Left forelimb (tissue), 1 donor: ENCODE measurements at regions not wholly inside any gene's neighbourhood (a gene's known extent, or its start where the extent isn't known, plus 50 kb on each side); places are given as distances from the start of the nearest gene placed in this dataset.
"Not testable (repeated sequence)": the region's sequence is repeated elsewhere in the genome, so short reads cannot be mapped to it uniquely, and the experiment has no call there.

Experiments
- DNase-seq: peaks from one replicate; pipeline ENCODE4 v3.0.0-alpha.2; 2018; ENCODE audit warnings: low spot score

DNA sequence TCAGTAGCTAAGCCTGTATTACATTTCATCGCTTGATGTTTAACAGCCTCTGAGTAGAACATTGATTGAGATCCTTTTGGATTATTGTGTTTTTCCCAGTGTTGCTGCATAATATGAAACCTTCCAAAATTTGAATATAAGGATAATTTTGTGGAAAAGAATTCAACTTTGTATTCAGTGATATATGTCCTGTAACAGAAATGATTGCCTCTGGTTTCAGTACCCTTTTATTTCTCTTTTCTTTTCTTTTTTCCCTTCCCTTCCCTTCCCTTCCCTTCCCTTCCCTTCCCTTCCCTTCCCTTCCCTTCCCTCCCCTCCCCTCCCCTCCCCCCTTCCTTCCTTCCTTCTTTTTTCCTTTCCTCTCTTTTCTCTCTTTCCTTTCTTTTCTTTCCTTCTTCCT, 74.6 kb downstream of the UTRN start:
- DNase-seq: no peak

DNA sequence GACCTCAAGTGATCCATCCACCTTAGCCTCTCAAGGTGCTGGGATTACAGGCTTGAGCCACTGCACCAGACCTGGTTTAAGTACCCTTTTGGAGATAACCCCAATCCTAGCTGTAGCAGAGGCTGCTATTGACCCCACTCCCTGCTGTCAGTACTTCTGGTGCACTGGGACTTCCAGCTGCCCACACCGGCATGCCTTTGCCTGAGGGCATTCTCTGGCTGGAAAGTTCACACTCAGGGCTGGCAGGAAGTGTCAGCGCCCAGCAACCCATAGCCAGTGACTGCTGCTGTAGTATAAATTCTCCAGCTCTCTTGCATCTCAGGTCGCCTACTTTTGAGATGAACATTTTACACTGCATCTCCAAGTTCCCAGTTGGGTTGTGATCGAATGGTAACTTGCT, 75.3 kb downstream of the UTRN start:
- no peak for DNase-seq

DNA sequence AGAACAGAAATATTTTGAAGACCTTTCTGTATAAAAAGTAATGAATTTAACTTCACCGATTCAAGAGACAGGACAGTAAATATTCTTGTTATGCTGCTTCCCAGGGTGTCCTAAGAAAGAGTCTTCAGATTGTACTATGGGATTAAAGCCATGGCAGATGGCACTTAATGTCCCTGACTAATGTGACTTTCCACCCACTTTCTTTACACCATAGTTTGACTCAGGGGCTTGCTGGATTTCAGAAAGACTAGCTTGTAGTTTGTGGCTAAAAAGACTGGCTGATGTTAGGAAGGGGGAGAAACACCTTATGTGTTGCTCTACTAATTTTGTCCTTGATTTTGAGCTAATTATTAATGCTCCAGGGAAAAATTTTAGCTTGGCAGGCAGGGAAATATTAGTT, 75.9 kb downstream of the UTRN start:
- no peak for DNase-seq

DNA sequence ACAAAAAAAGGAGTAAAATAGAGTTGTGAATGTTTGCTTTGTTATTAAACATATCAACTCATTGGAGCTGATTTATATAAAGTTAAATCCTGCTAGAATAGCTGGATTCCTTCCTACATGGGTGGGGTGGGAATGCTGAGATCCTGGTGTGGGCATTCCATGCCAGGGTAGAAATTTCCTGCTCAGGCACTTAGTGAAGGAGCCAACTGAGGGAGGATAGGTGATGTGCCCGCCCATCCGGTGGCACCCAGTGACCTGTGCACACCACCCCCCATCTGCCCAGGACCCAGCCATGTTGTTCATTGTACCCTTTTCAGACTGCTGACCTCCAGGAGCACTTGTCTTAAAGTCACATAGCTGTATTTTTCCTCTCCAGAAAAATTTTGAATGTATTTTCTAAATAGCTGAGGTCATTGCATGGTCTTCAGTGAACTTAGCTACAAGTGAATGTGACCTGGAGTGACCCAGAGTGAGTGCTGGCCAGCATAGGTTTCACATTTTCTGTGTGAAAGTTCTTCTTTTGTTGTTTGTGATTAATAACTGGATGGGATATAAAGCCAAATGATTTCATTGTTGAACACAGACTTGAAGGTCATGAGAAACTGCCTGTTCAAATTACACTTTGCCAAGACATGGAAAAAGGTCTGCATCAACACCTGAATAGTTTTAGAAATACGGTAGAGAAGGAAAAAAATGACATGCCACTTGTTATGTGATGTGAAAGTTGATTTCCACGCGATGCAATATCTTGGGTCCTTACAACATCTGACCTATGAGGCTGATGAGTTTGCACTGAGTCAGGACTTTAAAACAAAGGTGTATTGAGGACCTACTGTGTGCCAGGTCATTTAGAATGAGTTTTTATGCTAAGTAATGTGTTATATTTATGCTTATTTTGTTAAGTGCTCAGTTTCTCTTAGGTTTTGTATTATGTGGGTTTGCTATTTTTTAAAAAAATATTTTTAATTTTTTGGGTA, 77.2 kb downstream of the UTRN start:
- no peak for DNase-seq

DNA sequence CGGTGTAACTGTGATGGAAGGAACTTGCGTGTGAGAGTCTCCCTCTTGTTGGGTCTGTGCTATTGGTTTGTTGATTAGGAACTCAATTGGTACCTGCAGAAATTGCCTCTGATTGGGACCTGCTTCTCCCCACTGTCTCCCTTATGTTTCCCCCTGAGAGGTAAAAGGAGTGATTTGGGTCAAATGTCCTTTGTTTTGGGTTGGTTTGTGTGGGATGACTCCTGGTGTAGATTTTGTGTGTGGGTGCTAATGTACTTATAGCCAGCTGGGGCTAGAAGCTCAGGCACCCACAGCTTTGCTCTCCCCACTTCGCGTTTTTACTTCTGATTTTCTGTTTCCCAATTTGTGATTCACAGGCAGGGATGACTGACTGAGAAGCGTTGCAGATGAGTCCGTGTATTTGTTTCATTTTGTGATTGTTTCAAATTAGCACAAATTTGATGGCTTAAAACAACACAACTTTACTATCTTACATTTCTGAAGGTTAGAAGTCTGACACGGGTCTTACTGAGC, 79.1 kb downstream of the UTRN start:
- no peak for DNase-seq

DNA sequence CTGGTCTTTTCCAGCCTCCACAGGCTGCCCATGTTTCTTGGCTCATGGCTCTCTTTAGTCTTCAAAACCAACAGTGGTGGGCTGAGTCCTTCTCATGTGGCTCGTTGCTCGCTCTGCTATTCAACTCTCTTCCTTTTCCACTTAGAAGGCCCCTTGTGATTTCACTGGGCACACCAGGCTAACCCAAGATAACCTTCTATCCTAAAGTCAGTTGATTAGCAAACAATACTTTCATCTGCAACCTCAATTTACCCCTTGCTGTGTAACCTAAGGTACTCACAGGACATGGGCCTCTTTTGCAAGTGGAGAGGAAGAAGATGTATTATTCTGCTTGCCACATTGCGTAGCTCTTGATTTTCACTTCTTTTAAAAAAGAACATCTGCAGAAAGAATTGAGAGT, 79.6 kb downstream of the UTRN start:
- no peak for DNase-seq

DNA sequence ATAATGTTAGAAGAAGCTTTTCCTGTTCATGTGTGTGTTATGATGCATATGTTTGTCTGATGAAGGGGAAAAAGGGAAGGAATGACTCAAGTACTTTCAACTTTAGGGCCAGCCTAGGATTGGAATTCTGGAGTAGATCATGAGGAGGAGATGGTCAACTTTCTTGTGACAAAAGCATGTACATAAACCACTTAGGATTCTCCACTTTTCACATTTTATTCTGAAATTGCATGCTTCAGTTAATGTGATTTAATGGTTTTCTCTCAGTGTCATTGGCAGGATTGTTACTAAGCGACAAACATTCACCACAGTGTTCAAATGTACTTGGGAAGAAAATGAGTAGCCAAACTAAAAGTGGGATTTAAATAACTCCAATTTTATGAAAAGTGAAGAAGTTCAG, 80.1 kb downstream of the UTRN start:
- no peak for DNase-seq

DNA sequence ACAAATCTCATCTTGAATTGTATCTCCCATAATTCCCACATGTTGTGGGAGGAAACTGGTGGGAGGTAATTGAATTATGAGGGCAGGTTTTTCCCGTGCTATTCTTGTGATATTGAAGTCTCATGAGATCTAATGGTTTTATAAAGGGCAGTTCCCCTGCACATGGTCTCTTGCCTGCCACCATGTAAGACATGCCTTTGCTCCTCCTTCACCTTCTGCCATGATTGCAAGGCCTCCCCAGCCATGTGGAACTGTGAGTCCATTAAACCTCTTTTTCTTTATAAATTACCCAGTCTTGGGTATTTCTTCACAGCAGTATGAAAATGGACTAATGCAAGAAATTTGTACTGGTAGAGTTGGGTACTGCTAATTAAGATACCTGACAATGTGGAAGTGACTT, 84.6 kb downstream of the UTRN start:
- DNase-seq: not testable (repeated sequence)

DNA sequence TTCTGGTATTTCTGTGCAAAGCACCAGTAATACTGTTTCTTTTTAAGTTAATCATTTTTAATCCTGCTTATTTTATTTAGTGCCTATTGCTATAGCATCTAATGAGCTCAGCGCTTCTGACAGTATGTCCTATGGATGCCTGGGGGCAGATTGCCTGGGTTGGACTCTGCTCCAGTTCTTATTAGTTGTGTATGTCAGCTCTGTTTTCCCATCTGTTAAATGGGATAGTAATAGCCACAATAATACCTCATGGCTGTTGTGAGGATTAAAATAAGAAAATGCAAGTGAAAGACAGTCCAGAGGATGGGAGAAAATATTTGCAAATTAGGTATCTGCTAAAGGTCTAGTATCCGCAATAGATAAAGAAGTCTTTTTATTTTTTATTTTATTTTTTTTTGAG, 87.0 kb downstream of the UTRN start:
- DNase-seq: no peak

DNA sequence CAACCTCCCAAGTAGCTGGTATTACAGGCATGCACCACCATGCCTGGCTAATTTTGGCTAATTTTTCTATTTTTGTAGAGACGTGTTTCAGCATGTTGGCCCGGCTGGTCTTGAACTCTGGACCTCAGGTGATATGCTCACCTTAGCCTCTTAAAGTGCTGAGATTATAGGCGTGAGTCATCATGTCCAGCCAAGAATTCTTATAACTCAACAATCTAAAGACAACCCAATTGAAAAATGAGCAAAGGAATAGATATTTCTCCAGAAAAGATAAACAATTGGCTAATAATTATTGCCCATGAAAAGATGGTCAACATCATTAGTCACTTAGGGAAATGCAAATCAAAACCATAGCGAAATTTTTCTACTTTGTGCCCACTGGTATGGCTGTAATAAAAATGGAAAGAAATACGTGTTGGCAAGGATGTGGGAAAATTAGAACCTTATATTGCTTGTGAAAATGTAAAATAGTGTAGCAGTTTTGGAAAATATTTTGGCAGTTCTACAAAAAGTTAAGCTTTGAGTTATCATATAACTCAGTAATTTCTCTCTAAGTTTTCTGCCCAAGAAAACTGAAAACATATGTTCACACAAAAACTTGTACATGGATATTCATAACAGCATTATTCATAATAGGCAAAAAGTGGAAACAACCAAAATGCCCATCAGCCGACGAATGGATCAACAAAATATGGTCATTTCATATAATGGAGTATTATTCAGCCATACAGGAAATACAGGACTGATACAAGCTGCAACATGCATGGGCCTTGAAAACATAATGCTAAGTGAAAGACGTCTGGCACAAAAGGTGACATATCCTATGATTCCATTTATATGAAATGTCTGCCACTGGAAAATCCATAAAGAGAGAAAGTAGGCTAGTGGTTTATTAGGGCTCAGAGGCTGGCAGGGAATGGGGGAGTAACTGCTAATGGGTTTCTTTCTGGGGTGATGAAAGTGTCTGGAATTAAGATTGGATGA, 87.8 kb downstream of the UTRN start:
- no peak for DNase-seq

DNA sequence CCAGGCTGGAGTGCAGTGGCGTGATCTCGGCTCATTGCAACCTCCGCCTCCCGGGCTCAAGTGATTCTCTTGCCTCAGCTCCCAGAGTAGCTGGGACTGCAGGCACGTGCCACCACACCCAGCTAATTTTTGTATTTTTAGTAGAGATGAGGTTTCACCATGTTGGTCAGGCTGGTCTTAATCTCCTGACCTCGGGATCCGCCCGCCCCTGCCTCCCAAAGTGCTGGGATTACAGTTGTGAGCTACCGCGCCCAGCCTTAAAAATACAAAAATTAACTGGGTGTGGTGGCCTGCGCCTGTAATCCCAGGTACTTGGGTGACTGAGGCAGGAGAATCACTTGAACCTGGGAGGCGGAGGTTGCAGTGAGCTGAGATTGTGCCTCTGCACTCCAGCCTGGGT, 89.4 kb downstream of the UTRN start:
- DNase-seq: not testable (repeated sequence)

DNA sequence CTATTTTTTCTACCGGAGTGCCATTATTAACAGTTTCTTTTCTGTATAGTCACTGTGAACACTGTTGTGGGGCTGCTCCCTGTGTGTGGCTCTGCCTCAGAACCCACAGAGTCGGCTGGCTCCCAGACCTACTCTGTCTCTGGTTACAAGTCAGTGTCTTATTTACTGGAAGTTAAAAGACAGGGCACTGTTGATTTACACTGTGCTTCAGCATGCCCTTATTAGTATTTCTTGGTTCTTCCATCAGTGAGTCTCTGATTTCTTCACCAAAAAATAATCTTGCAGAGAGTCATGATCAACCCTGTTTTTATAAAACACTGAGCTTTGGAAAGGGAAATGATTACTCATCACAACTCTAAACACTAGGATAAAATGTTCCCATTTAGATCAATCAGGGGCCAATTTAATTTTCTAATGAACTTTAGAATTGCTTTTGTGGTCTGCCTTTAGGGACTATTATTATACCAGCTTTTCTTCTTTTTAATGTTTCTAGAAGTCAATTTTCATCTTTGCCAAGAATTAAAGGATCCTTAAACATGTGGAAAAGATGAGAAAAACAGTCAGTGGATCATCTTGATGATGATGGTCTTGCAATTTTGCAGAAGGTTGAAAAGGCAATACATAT, 92.6 kb downstream of the UTRN start:
- no peak for DNase-seq

DNA sequence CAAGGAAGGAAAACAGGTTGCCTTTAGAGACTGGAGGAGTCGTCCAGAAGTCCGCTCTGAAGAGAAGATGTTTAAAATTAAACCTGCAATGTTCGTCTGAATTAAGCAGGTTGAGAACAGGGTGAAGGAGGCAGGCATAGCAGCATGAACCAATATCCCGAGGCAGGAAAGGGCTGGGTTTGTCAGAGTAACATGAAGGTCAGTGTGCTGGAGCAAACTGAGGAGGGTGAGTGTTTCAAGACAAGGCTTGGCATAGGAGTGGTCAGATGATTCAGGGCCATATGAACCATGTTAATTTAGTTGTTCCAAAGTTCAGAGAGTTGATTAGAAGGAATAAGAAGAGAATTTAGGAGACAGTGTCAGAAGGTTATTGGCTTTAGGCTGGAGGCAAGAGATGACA, 93.3 kb downstream of the UTRN start:
- DNase-seq: no peak

DNA sequence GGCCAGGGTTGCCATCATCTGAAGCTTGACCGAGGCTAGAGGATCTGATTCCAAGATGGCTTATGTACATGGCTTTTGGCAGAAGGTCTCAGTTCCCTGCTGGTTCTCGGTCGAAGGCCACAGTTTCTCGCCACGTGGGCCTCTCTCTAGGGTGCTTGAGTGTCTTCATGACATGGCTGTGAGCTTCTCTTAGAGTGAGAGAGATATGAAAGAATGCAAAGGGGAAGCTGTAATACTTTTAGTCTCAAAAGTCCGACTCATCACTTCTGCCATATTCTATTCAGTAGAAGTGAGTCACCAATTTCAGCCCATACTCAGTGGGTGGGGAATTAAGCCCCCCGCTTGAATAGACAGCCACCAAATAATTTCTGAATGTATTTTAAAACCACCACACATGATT, 94.2 kb downstream of the UTRN start:
- no peak for DNase-seq

DNA sequence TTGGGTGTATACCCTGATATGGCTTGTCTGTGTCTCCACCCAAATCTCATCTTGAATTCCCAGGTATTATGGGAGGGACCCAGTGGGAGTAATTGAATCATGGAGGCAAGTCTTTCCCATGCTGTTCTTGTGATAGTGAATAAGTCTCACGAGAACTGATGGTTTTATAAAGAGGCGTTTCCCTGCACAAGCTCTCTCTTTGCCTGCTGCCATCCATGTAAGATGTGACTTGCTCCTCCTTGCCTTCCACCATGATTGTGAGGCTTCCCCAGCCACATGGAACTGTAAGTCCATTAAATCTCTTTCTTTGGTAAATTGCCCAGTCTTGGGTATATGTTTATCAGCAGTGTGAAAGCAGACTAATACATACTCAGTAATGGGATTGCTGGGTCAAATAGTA, 96.4 kb downstream of the UTRN start:
- not testable (repeated sequence) for DNase-seq

DNA sequence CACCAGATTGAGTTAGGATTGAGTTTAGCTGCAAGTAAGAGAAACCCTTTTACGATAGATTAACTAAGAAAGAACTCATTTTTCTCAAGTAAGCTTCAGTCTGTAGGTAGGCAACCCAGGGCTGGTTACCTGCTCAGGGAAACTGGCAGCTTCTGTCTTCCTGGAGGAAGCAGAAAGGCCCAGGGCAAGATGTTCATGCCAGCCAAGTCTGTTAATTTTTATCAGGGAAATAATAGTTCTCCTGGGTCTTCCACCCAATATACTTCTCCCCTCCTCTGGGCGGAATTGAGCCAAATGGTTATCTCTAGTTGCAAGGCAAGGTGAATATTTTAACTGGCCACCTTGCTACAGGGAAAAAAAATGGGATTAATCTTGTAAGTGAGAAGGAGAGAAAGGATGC, 98.2 kb downstream of the UTRN start:
- DNase-seq: no peak

DNA sequence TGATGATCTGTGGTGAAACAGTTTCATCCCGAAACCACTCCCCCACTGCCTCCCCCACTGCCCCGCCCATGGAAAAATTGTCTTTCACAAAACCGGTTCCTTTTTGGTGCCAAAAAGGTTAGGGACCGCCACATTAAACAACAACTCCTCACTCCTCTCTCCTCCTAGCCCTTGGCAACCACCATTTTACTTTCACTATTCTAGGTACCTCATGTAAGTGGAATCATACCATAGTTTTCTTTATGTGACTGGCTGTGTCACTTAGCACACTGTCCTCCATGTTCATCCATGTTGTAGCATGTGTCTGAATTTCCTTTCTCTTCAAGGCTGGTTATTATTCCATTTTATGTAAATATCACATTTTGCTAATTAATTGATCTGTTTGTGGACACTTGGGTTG, 99.3 kb downstream of the UTRN start:
- no peak for DNase-seq

DNA sequence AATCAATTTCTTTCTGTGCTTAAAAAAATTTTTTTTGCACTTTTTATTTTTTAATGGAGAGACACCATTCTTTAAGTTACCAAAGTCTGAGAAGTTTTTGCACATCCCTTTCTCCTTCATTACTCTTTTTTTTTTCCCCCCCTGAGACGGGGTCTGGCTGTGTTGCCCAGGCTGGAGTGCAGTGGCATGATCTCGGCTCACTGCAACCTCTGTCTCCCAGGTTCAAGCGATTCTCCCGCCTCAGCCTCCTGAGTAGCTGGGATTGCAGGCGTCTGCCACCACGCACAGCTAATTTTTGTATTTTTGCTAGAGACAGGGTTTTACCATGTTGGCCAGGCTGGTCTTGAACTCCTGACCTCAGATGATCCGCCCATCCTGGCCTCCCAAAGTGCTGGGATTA, 104.3 kb downstream of the UTRN start:
- not testable (repeated sequence) for DNase-seq

DNA sequence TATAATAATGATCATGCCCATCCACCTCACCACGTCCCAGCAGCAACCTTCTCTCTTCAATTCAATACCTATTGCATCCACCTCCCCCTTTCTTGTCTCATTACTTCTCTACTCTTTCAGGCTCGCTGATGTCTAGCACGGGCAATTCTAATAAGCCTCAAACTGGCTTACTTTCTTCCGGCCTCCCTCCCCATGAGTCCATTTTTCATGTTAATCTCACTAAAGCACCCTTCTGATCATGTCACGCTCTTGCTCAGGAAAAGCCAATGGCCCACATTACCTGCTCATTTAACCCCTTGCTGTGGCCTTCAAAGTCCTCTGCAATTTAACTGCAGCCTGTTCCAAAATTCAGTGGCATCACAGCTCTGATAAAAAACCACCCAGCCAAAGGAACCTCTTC, 105.1 kb downstream of the UTRN start:
- no peak for DNase-seq

DNA sequence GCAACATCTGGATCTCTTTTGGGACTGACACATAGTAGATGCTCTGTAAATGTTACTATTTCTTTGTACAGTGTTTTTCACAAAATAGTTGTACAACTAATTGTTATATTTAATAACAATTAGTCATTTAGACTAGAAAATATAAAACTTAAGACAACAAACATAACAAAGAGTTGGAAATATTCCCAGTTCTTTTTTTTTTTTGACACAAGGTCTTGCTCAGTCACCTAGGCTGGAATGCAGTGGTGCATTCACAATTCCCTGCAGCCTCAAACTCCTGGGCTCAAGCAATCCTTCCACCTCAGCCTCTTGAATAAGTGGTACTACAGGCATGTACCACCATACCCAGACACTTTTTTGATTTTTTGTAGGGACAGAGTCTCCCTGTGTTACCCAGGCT, 105.8 kb downstream of the UTRN start:
- no peak for DNase-seq

DNA sequence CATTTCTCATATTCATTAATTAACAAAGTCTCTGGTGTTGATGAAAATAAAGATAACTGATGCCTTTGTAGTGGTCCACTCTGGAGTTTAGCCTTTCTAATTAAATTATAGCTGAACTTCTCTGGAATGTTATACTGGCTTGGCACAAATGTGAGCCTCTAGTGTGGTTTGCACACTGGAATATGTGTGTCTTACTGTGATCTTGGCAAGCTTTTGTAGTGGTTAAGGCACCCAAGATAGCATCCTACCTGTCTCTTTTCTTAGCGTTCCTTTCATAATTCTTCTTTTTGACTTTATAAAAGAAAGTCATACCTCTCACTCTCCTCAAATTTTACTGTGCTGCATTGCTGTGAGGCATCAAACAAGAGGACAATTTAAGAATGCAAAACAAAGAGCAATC, 107.4 kb downstream of the UTRN start:
- DNase-seq: no peak

DNA sequence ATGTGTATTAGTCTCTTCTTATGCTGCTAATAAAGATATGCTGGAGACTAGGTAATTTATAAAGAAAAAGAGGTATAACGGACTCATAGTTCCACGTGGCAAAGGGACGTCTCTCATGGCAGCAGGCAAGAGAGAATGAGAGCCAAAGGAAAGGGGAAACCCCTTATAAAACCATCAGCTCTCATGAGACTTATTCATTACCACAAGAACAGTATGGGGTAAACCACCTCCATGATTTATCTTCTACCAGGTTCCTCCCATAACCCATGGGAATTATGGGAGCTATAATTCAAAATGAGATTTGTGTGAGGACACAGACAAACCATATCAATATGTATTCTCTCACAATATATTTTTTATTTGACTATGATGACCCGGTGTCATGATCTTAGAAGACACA, 109.1 kb downstream of the UTRN start:
- DNase-seq: no peak
